Right lobe of liver (tissue), 4 donors: ENCODE measurements at regions not wholly inside any gene's neighbourhood (a gene's known extent, or its start where the extent isn't known, plus 50 kb on each side); places are given as distances from the start of the nearest gene placed in this dataset.

Source experiments
- CTCF ChIP-seq, 4 donors: fragments of 200-600 bp in 3 of 4; fragments of 450-650 bp in 1 of 4; IDR thresholded peaks; one replicate each; pipeline versions ENCODE4 v1.5.1 to v1.8.0; 2016 to 2022; ENCODE audit warnings: antibody characterized with exemption in 4 of 4, mild to moderate bottlenecking in 2 of 4
- POLR2A ChIP-seq: fragments of 450-650 bp; IDR thresholded peaks from one replicate; pipeline ENCODE4 v1.6.1; 2017; ENCODE audit warnings: antibody characterized with exemption, mild to moderate bottlenecking
- donor health status: DM: no; HTN: no; CAD: no.
- donor health status: DM: no; HTN: no; CAD: no.
- donor health status: DM: no; HTN: yes; CAD: no.

- TF ChIP-seq CTCF (IDR thresholded peaks at IDR 0.05) (no peak), POLR2A (no peak)
These were observed 192.8 kb upstream of the KRR1 start for GRCh38 chr12:75704208-75704607.
